Activated CD4-positive, alpha-beta memory T cell treated with anti-CD3 and anti-CD28 coated beads for 36 hours (primary cell): ENCODE measurements at regions not wholly inside any gene's neighbourhood (a gene's known extent, or its start where the extent isn't known, plus 50 kb on each side); places are given as distances from the start of the nearest gene placed in this dataset.

ENCODE experiments used
- CTCF ChIA-PET: fragments of 350-600 bp; sonication (Branson Sonifier 250); formaldehyde crosslinking; loops from one replicate; lab custom pipeline; 2021; ENCODE audit warnings: antibody characterized with exemption, inconsistent platforms; lab: Charles Lee
- POLR2A ChIA-PET: fragments of 350-600 bp; sonication (Branson Sonifier 250); formaldehyde crosslinking; loops from one replicate; lab custom pipeline; 2021; ENCODE audit warnings: antibody characterized with exemption; lab: Charles Lee
- DNase-seq: peaks from one replicate; pipeline ENCODE4 v3.0.0-alpha.2; 2020
- H3K27ac Mint-ChIP-seq: one replicate; pipeline ENCODE4 v1.8.0; 2021; ENCODE audit warnings: mixed read lengths
- H3K27me3 Mint-ChIP-seq: one replicate; pipeline ENCODE4 v1.8.0; 2021; ENCODE audit warnings: mixed read lengths
- H3K36me3 Mint-ChIP-seq: one replicate; pipeline ENCODE4 v1.8.0; 2021; ENCODE audit warnings: mixed read lengths
- H3K4me1 Mint-ChIP-seq: one replicate; pipeline ENCODE4 v1.8.0; 2021; ENCODE audit warnings: low read depth, mixed read lengths
- H3K4me3 Mint-ChIP-seq: one replicate; pipeline ENCODE4 v1.8.0; 2021; ENCODE audit warnings: mild to moderate bottlenecking, mixed read lengths
- H3K9me3 Mint-ChIP-seq: one replicate; pipeline ENCODE4 v1.8.0; 2021; ENCODE audit warnings: mixed read lengths
- intact Hi-C: fragments of 100-400 bp; cut with micrococcal nuclease; formaldehyde crosslinking; loops from one replicate; pipeline ENCODE4 v1.15.1; 2023

DNA sequence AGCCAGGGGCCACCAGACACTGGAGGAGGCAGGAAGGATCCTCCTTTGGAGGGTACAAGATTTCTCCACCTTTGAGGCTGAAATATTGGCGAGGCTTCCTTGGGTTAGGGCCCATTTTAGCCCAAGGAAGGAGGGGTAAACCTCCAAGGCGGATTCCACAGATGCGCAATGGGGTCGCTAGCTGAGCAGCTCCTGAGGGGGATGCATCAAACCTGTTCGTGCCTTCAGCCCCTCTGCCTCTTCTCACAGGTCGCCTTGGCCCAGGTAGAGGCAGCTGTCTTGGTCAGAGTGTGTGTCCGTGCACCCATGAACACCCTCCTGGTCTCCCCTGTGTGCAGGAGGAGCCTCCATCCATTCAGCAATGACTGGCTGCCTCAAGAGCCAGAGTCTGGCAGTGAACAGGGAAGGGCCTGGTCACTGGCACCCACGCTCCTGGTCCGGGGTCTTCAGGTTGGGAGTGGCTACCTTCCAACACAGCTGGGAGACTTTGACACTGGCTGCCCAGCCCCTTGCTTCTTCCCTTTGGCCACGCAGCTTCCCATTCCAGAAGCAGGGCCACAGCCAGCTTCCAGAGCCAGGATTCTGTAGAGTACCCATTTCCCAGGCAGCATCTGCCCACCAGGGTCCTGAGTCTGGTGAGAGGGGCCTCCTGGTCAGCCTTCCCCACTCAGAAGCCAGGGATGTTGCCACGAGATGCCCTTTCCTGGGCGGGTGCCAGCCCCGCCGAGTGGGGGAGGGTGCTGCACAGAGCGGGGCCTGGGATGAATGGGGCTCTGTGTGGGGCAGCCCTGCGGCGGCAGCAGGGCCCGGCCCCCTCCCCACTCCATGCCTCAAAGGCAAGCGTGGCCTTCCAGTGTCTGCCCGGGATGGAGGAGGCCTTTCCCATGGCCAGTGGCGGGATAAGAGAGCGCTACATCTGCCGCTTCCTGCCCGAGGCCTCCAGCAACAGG is 95.8 kb upstream of the GPC1 start:
- no peaks in the 10 kb centered on the region for H3K4me1 Mint-ChIP-seq
- DNase-seq, result no peak
- ChIA-PET CTCF (no interaction called here), POLR2A (no interaction called here)
- intact Hi-C loops, result no loop called here
- H3K9me3 Mint-ChIP-seq, result peaks cover 5% of the 10 kb centered on the region
- H3K27ac Mint-ChIP-seq, result no peak overlapping the region
- no peak overlapping the region for H3K4me3 Mint-ChIP-seq
- no peaks in the 10 kb centered on the region for H3K36me3 Mint-ChIP-seq
- peaks cover 23% of the 10 kb centered on the region for H3K27me3 Mint-ChIP-seq

- Mint-ChIP-seq H3K9me3 (peaks cover 12% of the 10 kb centered on the region), H3K27ac (no peak overlapping the region), H3K4me1 (no peaks in the 10 kb centered on the region), H3K27me3 (peaks cover 23% of the 10 kb centered on the region), H3K4me3 (no peak overlapping the region), H3K36me3 (no peaks in the 10 kb centered on the region)
- no peak for DNase-seq
- CTCF ChIA-PET, result no interaction called here
- intact Hi-C loops, result no loop called here
- POLR2A ChIA-PET, result no interaction called here
These were observed 95.1 kb upstream of the GPC1 start for GRCh38 chr2:240340361-240340761.

GRCh38 chr2:240341064-240341463 is 94.4 kb upstream of the GPC1 start:
- Mint-ChIP-seq H3K9me3 (peaks cover 16% of the 10 kb centered on the region), H3K27ac (no peak overlapping the region), H3K27me3 (peaks cover 21% of the 10 kb centered on the region), H3K4me3 (no peak overlapping the region), H3K4me1 (no peaks in the 10 kb centered on the region), H3K36me3 (no peaks in the 10 kb centered on the region)
- intact Hi-C loops, result no loop called here
- CTCF ChIA-PET, result no interaction called here
- no peak for DNase-seq
- POLR2A ChIA-PET, result no interaction called here

DNA sequence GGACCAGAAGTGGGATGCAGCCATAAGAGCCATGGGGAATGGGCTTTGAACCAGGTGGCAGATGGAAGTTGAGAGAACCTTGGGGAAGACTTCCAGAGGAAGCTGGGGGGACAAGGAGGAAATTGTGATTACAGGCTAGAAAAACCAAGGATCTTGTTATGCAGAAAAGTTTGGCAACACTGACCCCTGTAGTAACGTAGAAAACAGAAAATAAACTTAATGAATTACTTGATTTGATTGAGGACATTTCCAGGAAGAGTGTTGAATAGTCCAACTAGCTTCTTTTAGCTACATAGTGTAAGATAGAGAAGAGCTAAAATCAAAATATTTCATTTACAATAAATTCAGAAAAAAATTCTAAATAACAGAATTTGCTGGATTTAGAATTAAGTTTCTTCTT is 91.9 kb upstream of the GPC1 start:
- Mint-ChIP-seq H3K27me3 (peaks cover 3% of the 10 kb centered on the region), H3K4me3 (no peak overlapping the region), H3K27ac (no peak overlapping the region), H3K36me3 (no peaks in the 10 kb centered on the region), H3K4me1 (no peaks in the 10 kb centered on the region), H3K9me3 (peaks cover 16% of the 10 kb centered on the region)
- CTCF ChIA-PET, result interaction anchor here (1.5 kb wide), 1 partner anchor 95 kb away, joined by 5 read pairs; no protein-coding TSS in a partner anchor
- POLR2A ChIA-PET, result no interaction called here
- intact Hi-C loops, result no loop called here
- DNase-seq, result no peak

DNA sequence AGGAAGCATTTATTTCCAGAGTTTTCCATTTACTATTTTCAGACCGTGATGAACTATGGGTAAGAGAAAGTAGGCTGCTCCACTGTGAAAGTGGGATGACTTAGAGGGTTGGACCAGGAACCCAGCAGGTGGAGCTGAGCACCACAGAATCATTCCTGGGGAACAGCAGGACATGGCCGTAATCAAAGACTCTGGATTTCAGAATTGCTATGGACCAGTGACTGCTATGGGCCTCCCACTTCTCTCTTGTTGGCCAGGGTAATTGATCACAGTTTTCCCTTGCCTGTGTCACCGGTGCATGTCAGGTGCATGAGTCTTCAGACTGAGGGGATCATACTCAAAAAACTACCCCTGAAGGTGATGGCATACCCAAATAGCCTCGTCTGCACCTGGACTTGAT is 90.6 kb upstream of the GPC1 start:
- ChIA-PET POLR2A (no interaction called here), CTCF (no interaction called here)
- DNase-seq, result no peak
- Mint-ChIP-seq H3K36me3 (no peaks in the 10 kb centered on the region), H3K9me3 (peaks cover 16% of the 10 kb centered on the region), H3K27me3 (peaks cover 6% of the 10 kb centered on the region), H3K4me3 (no peak overlapping the region), H3K4me1 (no peaks in the 10 kb centered on the region), H3K27ac (no peak overlapping the region)
- intact Hi-C loops, result no loop called here

DNA sequence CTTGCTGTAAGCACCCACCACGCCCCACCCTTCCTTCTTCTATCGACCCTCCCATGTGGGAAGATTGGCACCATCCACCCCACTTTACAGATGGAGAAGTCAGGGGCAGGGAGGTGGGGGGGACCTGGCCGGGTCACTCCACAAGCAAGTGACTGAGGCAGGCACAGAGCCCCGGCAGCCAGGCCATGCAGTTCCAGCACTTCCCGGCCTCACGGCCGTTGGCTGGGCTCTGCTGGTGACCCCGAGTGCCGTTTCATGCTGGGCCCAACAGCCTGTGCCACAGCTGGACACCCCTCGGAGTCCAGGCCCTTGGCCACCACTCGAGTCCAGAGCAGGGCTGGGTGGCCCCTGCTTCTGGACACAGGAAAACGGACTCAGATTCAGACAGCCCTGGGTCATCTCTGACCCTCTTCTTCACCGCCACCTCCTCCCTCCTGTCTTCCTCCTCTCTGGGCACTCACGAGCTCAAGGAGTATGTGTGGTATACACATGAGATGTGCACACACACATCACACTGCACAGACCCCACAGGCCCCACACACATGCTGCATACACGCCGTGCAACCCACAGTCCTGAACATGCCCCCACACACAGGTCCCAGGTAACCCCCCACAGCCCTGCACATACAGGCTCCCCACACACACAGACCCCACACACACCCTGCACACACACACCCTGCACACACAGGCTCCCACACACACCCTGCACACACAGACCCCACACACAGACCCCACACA is 89.3 kb upstream of the GPC1 start:
- Mint-ChIP-seq H3K27ac (no peak overlapping the region), H3K9me3 (peaks cover 16% of the 10 kb centered on the region), H3K36me3 (no peaks in the 10 kb centered on the region), H3K4me1 (no peaks in the 10 kb centered on the region), H3K27me3 (peaks cover 4% of the 10 kb centered on the region), H3K4me3 (no peak overlapping the region)
- intact Hi-C loops, result no loop called here
- no peak for DNase-seq
- POLR2A ChIA-PET, result no interaction called here
- CTCF ChIA-PET, result no interaction called here

- CTCF ChIA-PET, result no interaction called here
These were observed 88.6 kb upstream of the GPC1 start for GRCh38 chr2:240346753-240347372.

DNA sequence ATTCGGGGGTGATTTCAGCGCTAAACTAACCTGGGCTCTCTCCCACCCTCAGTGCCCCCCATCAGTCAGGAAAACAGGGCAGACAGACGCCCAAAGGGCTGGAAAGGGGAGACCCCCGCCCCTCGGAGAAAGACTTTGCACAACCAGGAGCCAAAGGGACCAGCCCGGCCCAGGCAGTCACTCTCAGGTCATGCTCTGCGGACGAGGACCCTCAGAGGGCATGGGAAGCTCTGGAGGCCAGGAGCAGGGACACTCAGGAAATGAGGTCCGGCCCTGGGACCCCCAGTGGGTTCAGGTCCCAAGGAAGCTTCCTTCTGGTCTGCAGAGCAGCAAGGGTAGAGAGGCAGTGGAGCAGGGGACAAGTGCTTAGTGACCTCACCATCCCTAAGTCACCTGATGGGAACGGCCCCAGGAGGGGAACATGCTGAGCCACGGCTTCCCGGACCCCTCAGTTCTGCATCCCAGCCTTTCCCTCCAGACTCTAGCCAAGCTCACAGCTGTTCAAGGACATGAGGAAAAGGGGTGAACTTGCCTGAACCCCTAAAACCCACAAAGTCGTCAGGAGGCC is 88.0 kb upstream of the GPC1 start:
- no peak overlapping the region for H3K27ac Mint-ChIP-seq
- peaks cover 3% of the 10 kb centered on the region for H3K27me3 Mint-ChIP-seq
- POLR2A ChIA-PET, result no interaction called here
- H3K4me1 Mint-ChIP-seq, result no peaks in the 10 kb centered on the region
- CTCF ChIA-PET, result no interaction called here
- H3K36me3 Mint-ChIP-seq, result no peaks in the 10 kb centered on the region
- DNase-seq, result no peak
- peaks cover 16% of the 10 kb centered on the region for H3K9me3 Mint-ChIP-seq
- intact Hi-C loops, result no loop called here
- H3K4me3 Mint-ChIP-seq, result no peak overlapping the region

More at GRCh38 chr2:240346753-240347372, 88.6 kb upstream of the GPC1 start:
- DNase-seq, result no peak
- no peak overlapping the region for H3K4me3 Mint-ChIP-seq
- intact Hi-C loops, result no loop called here
- POLR2A ChIA-PET, result no interaction called here
- H3K27me3 Mint-ChIP-seq, result peaks cover 3% of the 10 kb centered on the region
- H3K36me3 Mint-ChIP-seq, result no peaks in the 10 kb centered on the region
- peaks cover 16% of the 10 kb centered on the region for H3K9me3 Mint-ChIP-seq
- no peaks in the 10 kb centered on the region for H3K4me1 Mint-ChIP-seq
- H3K27ac Mint-ChIP-seq, result no peak overlapping the region

DNA sequence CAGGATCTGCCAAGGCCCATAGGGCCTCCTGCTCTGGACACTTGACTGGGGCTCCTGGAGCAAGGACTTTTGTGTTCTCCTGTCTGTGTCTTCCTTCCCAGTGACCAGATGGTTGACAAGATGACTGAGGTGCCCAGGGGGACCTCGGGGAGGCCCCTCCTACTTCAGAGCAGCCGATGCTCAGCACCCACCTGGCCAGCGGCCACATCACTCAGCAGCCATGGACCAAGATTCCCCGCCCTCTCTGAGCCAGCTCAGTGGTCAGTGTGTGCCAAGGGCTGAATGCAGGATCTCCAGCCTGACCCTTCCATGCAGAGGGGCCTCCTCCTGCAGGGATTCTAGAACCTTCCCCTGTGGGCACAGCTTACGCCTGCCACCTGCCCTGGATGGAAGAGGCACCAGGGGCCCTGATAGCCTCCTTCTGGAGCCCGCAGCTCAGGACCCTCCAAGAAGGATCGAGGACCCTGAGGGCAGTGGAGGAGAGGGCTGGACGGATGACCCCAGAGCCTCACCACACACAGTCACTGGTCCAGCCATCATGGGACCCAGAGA is 87.4 kb upstream of the GPC1 start:
- Mint-ChIP-seq H3K4me3 (no peak overlapping the region), H3K27ac (no peak overlapping the region), H3K4me1 (no peaks in the 10 kb centered on the region), H3K36me3 (no peaks in the 10 kb centered on the region), H3K9me3 (peaks cover 16% of the 10 kb centered on the region), H3K27me3 (peaks cover 3% of the 10 kb centered on the region)
- intact Hi-C loops, result no loop called here
- DNase-seq, result no peak
- ChIA-PET POLR2A (no interaction called here), CTCF (no interaction called here)

- H3K9me3 Mint-ChIP-seq, result peaks cover 16% of the 10 kb centered on the region
- CTCF ChIA-PET, result no interaction called here
- no peak overlapping the region for H3K4me3 Mint-ChIP-seq
- H3K4me1 Mint-ChIP-seq, result no peaks in the 10 kb centered on the region
- H3K27me3 Mint-ChIP-seq, result peaks cover 3% of the 10 kb centered on the region
- H3K36me3 Mint-ChIP-seq, result no peaks in the 10 kb centered on the region
- H3K27ac Mint-ChIP-seq, result no peak overlapping the region
- DNase-seq, result no peak
- intact Hi-C loops, result no loop called here
- POLR2A ChIA-PET, result no interaction called here
These were observed 86.9 kb upstream of the GPC1 start for GRCh38 chr2:240348522-240348921.

DNA sequence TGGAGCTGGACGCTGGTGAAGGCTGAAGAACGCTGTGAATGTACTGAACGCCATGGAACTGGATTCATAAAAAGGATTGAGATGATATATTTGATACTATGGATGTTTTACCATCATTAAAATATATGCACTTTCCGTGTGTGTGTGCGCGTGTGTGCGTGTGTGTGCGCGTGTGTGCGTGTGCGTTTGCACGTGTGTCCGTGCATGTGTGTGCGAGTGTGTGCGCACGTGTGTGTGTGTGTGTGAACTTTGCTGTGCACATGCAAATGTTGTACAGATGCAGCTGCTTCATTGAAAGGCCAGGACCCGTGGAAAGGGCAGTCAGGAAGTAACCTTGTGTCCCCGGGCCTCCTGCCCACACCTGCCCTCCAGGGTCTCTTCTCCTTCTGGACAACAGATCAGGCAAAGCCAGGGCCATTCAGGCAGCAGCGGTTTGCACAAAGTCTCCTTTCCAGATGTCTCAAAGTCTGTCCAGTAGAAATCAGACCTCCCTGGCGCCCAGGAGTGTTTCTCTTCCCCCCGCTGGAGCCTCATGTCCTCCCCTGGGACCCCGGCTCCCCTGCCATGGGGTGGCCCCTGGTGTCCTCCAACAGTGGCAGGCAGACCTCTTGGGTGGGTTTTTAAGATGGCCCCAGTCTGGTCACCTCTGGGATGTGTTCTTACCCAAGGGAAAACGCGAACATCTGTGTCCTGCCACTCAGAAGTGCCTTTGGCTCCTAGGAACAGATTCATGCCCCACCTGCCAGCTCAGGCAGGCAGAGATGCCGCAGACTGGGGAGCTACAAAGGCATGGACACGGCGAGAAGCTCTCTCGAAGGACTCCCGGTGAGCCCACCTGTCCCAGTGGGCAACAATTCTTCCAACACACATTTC is 86.1 kb upstream of the GPC1 start:
- intact Hi-C loops, result no loop called here
- CTCF ChIA-PET, result no interaction called here
- POLR2A ChIA-PET, result no interaction called here
- peaks cover 3% of the 10 kb centered on the region for H3K27me3 Mint-ChIP-seq
- H3K27ac Mint-ChIP-seq, result no peak overlapping the region
- peaks cover 14% of the 10 kb centered on the region for H3K9me3 Mint-ChIP-seq
- no peak for DNase-seq
- no peak overlapping the region for H3K4me3 Mint-ChIP-seq
- H3K36me3 Mint-ChIP-seq, result no peaks in the 10 kb centered on the region
- no peaks in the 10 kb centered on the region for H3K4me1 Mint-ChIP-seq
